H1 (cell line): ENCODE measurements at regions not wholly inside any gene's neighbourhood (a gene's known extent, or its start where the extent isn't known, plus 50 kb on each side); places are given as distances from the start of the nearest gene placed in this dataset.

Experiments used
- CTCF ChIA-PET: fragments of 300-600 bp; sonication (Branson Sonifier 250); formaldehyde crosslinking; loops from one replicate; lab custom pipeline; 2021; ENCODE audit not compliant: partially characterized antibody; lab: Charles Lee
- POLR2A ChIA-PET: fragments of 300-600 bp; sonication (Branson Sonifier 250); formaldehyde crosslinking; loops from one replicate; lab custom pipeline; 2021; ENCODE audit warnings: inconsistent platforms; ENCODE audit not compliant: partially characterized antibody; lab: Charles Lee
- DNase-seq, 2 experiments: peaks; one replicate each; pipeline versions ENCODE4 v3.0.0 to v3.0.0-alpha.2; 2010 to 2022; ENCODE audit warnings: low spot score in 2 of 2, low read depth in 1 of 2, mixed read lengths in 1 of 2
- FAIRE-seq: peaks from 2 replicates; lab custom pipeline; 2011; peaks lifted over from hg19 to GRCh38; lab: Jason Lieb, UNC
- H2AFZ ChIP-seq: 2 replicates; pipeline ENCODE4 v1.8.1; 2012; ENCODE audit warnings: low read length, inconsistent platforms
- H2AK5ac ChIP-seq: 2 replicates; pipeline ENCODE4 v1.6.1; 2013; ENCODE audit warnings: low read depth, low read length
- H2BK120ac ChIP-seq: replicated peaks from 2 replicates; pipeline ENCODE3; 2013; ENCODE audit warnings: low read depth, low read length, inconsistent platforms
- H2BK12ac ChIP-seq: 2 replicates; pipeline ENCODE4 v1.6.1; 2013; ENCODE audit warnings: low read depth, low read length
- H2BK15ac ChIP-seq: 2 replicates; pipeline ENCODE4 v1.6.1; 2013; ENCODE audit warnings: low read length
- H2BK20ac ChIP-seq: 2 replicates; pipeline ENCODE4 v1.6.1; 2013; ENCODE audit warnings: low read length
- H2BK5ac ChIP-seq: 2 replicates; pipeline ENCODE4 v1.6.1; 2013; ENCODE audit warnings: low read depth, low read length
- H3K14ac ChIP-seq: 2 replicates; pipeline ENCODE4 v1.6.1; 2013; ENCODE audit warnings: inconsistent platforms; ENCODE audit not compliant: insufficient read length
- H3K18ac ChIP-seq: 2 replicates; pipeline ENCODE4 v1.6.1; 2013; ENCODE audit warnings: low read length; ENCODE audit errors: extremely low read depth
- H3K23ac ChIP-seq: 2 replicates; pipeline ENCODE4 v1.6.1; 2013; ENCODE audit warnings: inconsistent platforms; ENCODE audit not compliant: insufficient read length
- H3K23me2 ChIP-seq: 2 replicates; pipeline ENCODE4 v1.6.1; 2013; ENCODE audit warnings: low read depth, low read length
- H3K27ac ChIP-seq: 2 replicates; pipeline ENCODE4 v1.6.1; 2011; ENCODE audit warnings: low read depth, low read length, inconsistent platforms
- H3K27me3 ChIP-seq, 4 experiments: replicated peaks in 1 of 4; 1 replicate in 1 of 4; 2 replicates in 3 of 4; pipeline versions ENCODE4 v1.6.1 to v1.8.1; 2011 to 2013; ENCODE audit warnings: low read length in 3 of 4, mild to moderate bottlenecking in 3 of 4, inconsistent platforms in 2 of 4, mixed read lengths in 2 of 4, moderate library complexity in 1 of 4; ENCODE audit not compliant: control insufficient read depth in 3 of 4, insufficient read depth in 3 of 4; ENCODE audit errors: extremely low read depth in 1 of 4
- H3K36me3 ChIP-seq, 4 experiments: 2 replicates each; pipeline versions ENCODE4 v1.6.1 to v1.8.1; 2011 to 2013; ENCODE audit warnings: mild to moderate bottlenecking in 4 of 4, low read length in 3 of 4, moderate library complexity in 2 of 4, control low read depth in 1 of 4, inconsistent platforms in 1 of 4; ENCODE audit not compliant: insufficient read depth in 4 of 4, control insufficient read depth in 2 of 4
- H3K4ac ChIP-seq: replicated peaks from 2 replicates; pipeline ENCODE3; 2013; ENCODE audit warnings: low read length, low read depth, mixed read lengths, inconsistent platforms; ENCODE audit not compliant: insufficient read length
- H3K4me1 ChIP-seq, 4 experiments: replicated peaks in 1 of 4; 1 replicate in 1 of 4; 2 replicates in 3 of 4; pipeline versions ENCODE4 v1.6.1 to v1.8.1; 2011 to 2013; ENCODE audit warnings: low read length in 3 of 4, inconsistent platforms in 2 of 4, mixed read lengths in 1 of 4; ENCODE audit not compliant: insufficient read depth in 4 of 4, control insufficient read depth in 3 of 4
- H3K4me2 ChIP-seq, 2 experiments: 2 replicates each; pipeline versions ENCODE4 v1.6.1 to v1.8.1; 2011 to 2013; ENCODE audit warnings: low read depth in 2 of 2, low read length in 2 of 2, control low read depth in 1 of 2, inconsistent platforms in 1 of 2, mild to moderate bottlenecking in 1 of 2; ENCODE audit not compliant: insufficient read depth in 1 of 2
- H3K4me3 ChIP-seq, 4 experiments: fragments of 200-600, 300-600 bp in 1 of 4; sonication (generic), shearing (Covaris generic), sonication (Bioruptor Twin) in 1 of 4; 2 replicates each; pipeline versions ENCODE4 v1.5.1 to v1.8.1; 2011 to 2016; ENCODE audit warnings: low read length in 4 of 4, low read depth in 3 of 4, control low read depth in 2 of 4, inconsistent platforms in 2 of 4, mild to moderate bottlenecking in 2 of 4, mixed read lengths in 1 of 4, moderate library complexity in 1 of 4; ENCODE audit not compliant: insufficient read depth in 2 of 4; ENCODE audit errors: extremely low read depth in 1 of 4
- H3K56ac ChIP-seq: replicated peaks from 2 replicates; pipeline ENCODE3; 2013; ENCODE audit warnings: low read depth, mild to moderate bottlenecking, mixed read lengths, low read length, inconsistent platforms; ENCODE audit not compliant: insufficient read length
- H3K79me1 ChIP-seq: 2 replicates; pipeline ENCODE4 v1.6.1; 2013; ENCODE audit warnings: low read depth, low read length, control low read depth
- H3K79me2 ChIP-seq, 2 experiments: 2 replicates each; pipeline versions ENCODE4 v1.6.1 to v1.8.1; 2012 to 2013; ENCODE audit warnings: low read length in 2 of 2, mild to moderate bottlenecking in 2 of 2, inconsistent platforms in 1 of 2; ENCODE audit not compliant: insufficient read depth in 2 of 2, control insufficient read depth in 1 of 2
- H3K9ac ChIP-seq, 4 experiments: replicated peaks in 1 of 4; 1 replicate in 1 of 4; 2 replicates in 3 of 4; pipeline versions ENCODE4 v1.6.1 to v1.8.1; 2011 to 2013; ENCODE audit warnings: low read depth in 3 of 4, low read length in 3 of 4, control low read depth in 2 of 4, mild to moderate bottlenecking in 2 of 4, moderate library complexity in 2 of 4, inconsistent platforms in 1 of 4; ENCODE audit errors: extremely low read depth in 1 of 4
- H3K9me3 ChIP-seq, 2 experiments: 2 replicates each; pipeline versions ENCODE4 v1.6.1 to v1.8.1; 2012 to 2013; ENCODE audit warnings: mild to moderate bottlenecking in 2 of 2, moderate library complexity in 2 of 2, control low read depth in 1 of 2, inconsistent platforms in 1 of 2, low read depth in 1 of 2, low read length in 1 of 2, mixed read lengths in 1 of 2; ENCODE audit not compliant: insufficient read depth in 2 of 2
- H4K20me1 ChIP-seq, 2 experiments: replicated peaks in 1 of 2; 2 replicates each; pipeline versions ENCODE3 to v1.8.1; 2011 to 2013; ENCODE audit warnings: inconsistent platforms in 2 of 2, low read length in 2 of 2, mild to moderate bottlenecking in 1 of 2; ENCODE audit not compliant: insufficient read depth in 2 of 2, control insufficient read depth in 1 of 2
- H4K5ac ChIP-seq: 2 replicates; pipeline ENCODE4 v1.6.1; 2013; ENCODE audit warnings: low read length, low read depth, mixed read lengths, inconsistent platforms; ENCODE audit not compliant: insufficient read length
- H4K8ac ChIP-seq: 2 replicates; pipeline ENCODE4 v1.8.0; 2013; ENCODE audit warnings: mild to moderate bottlenecking, moderate library complexity, low read length, inconsistent platforms; ENCODE audit not compliant: insufficient read depth; ENCODE audit errors: extremely low read depth
- H4K91ac ChIP-seq: replicated peaks from 2 replicates; pipeline ENCODE3; 2013; ENCODE audit warnings: low read length, mixed read lengths, inconsistent platforms; ENCODE audit not compliant: insufficient read length
- EGR1 ChIP-seq: IDR thresholded peaks from 2 replicates; pipeline ENCODE4 v1.6.1; 2011; ENCODE audit warnings: low read depth, low read length, borderline replicate concordance
- TAF7 ChIP-seq: optimal IDR thresholded peaks from 2 replicates; pipeline ENCODE3; 2011; ENCODE audit warnings: low read depth, mild to moderate bottlenecking, inconsistent platforms, low read length, moderate library complexity, borderline replicate concordance
- WGBS, 2 experiments: shearing (Covaris generic) in 1 of 2; methylation state at CpG; one replicate each; pipeline versions ENCODE4 v1.1.6 to v1.1.7; 2013 to 2015; ENCODE audit warnings: low lambda C conversion rate in 2 of 2, mixed read lengths in 2 of 2, inconsistent platforms in 1 of 2, low coverage in 1 of 2, missing lambda C conversion rate in 1 of 2; ENCODE audit not compliant: insufficient replicate concordance in 2 of 2, insufficient coverage in 1 of 2, insufficient read length in 1 of 2; ENCODE audit errors: extremely low coverage in 1 of 2, missing lambda C conversion rate in 1 of 2; 5-methylcytosine and 5-hydroxymethylcytosine counted together

- ChIA-PET CTCF (interaction anchor here (0.6 to 1.6 kb wide), 2 partner anchors 21 to 103 kb away, joined by 3 to 4 read pairs; no protein-coding TSS in a partner anchor), POLR2A (no interaction called here)
- WGBS, 2 experiments, result 95% methylated on average over 1 of the region's 1 CpG; no CpG with 5 or more reads in 1 of the 2 experiments
- H4K8ac ChIP-seq, result no peak overlapping the region
- H2AFZ ChIP-seq, result no peak overlapping the region
- H2BK15ac ChIP-seq, result no peak overlapping the region
- no peaks in the 10 kb centered on the region for H3K36me3 ChIP-seq
- no peaks in the 10 kb centered on the region for H3K9me3 ChIP-seq
- no peaks in the 10 kb centered on the region for H3K27me3 ChIP-seq
- no peak overlapping the region for H3K4me2 ChIP-seq
- no peak overlapping the region for H3K9ac ChIP-seq
- DNase-seq (no peak), FAIRE-seq (no peak)
- no peak overlapping the region for H3K4me3 ChIP-seq
- H3K23me2 ChIP-seq, result no peaks in the 10 kb centered on the region; the same call in 1 of the 2 replicates
- H4K5ac ChIP-seq, result no peak overlapping the region
- H3K14ac ChIP-seq, result no peak overlapping the region
- H3K4ac ChIP-seq, result no peak overlapping the region
- no peak overlapping the region for H2BK12ac ChIP-seq
- H3K4me1 ChIP-seq, result no peaks in the 10 kb centered on the region
- H4K91ac ChIP-seq, result no peak overlapping the region
- H3K23ac ChIP-seq, result no peak overlapping the region
- H2BK20ac ChIP-seq, result no peak overlapping the region
- H3K27ac ChIP-seq, result no peak overlapping the region
- H3K18ac ChIP-seq, result no peak overlapping the region
- no peak overlapping the region for H3K56ac ChIP-seq
- TF ChIP-seq TAF7 (no peak), EGR1 (no peak)
- TF ChIP-seq, all 59 proteins: peak for 0
- Histone ChIP-seq H3K79me2 (no peaks in the 10 kb centered on the region), H2BK120ac (no peak overlapping the region), H4K20me1 (no peaks in the 10 kb centered on the region), H2BK5ac (no peak overlapping the region), H3K79me1 (no peaks in the 10 kb centered on the region), H2AK5ac (no peak overlapping the region)
These were observed 969.1 kb upstream of the NOVA1 start for GRCh38 chr14:27566843-27567382.
